ENCODE measurements at regions not wholly inside any gene's neighbourhood (a gene's known extent, or its start where the extent isn't known, plus 50 kb on each side); places are given as distances from the start of the nearest gene placed in this dataset.

GRCh38 chr16:5858180-5858579 is 760.6 kb upstream of the EEF2KMT start:
- TF ChIP-seq SP1 (IDR thresholded peaks at IDR 0.05) = no peak
- TF ChIP-seq FOXM1 (IDR thresholded peaks at IDR 0.05; ENCODE audit: borderline replicate concordance) = no peak
- TF ChIP-seq CTBP1 (IDR thresholded peaks at IDR 0.05; ENCODE audit: borderline replicate concordance) = no peak
- TF ChIP-seq FOXK2 (IDR thresholded peaks at IDR 0.05) = no peak
- TF ChIP-seq FOXA1 (IDR thresholded peaks at IDR 0.05) = no peak
- TF ChIP-seq TARDBP (IDR thresholded peaks at IDR 0.05) = no peak
- no peak for TF ChIP-seq BHLHE40 (IDR thresholded peaks at IDR 0.05; ENCODE audit: borderline replicate concordance)
- no peak for TF ChIP-seq HDGF (IDR thresholded peaks at IDR 0.05; ENCODE audit: borderline replicate concordance)
- no peak for TF ChIP-seq NFRKB (IDR thresholded peaks at IDR 0.05)
